ENCODE measurements at regions not wholly inside any gene's neighbourhood (a gene's known extent, or its start where the extent isn't known, plus 50 kb on each side); places are given as distances from the start of the nearest gene placed in this dataset.

- TF ChIP-seq MYC (IDR thresholded peaks at IDR 0.05; ENCODE audit: low read depth, low read length): no peak
- TF ChIP-seq POLR2A (IDR thresholded peaks at IDR 0.05; ENCODE audit: extremely low read depth, insufficient read length): no peak
- TF ChIP-seq, protein P1, sequence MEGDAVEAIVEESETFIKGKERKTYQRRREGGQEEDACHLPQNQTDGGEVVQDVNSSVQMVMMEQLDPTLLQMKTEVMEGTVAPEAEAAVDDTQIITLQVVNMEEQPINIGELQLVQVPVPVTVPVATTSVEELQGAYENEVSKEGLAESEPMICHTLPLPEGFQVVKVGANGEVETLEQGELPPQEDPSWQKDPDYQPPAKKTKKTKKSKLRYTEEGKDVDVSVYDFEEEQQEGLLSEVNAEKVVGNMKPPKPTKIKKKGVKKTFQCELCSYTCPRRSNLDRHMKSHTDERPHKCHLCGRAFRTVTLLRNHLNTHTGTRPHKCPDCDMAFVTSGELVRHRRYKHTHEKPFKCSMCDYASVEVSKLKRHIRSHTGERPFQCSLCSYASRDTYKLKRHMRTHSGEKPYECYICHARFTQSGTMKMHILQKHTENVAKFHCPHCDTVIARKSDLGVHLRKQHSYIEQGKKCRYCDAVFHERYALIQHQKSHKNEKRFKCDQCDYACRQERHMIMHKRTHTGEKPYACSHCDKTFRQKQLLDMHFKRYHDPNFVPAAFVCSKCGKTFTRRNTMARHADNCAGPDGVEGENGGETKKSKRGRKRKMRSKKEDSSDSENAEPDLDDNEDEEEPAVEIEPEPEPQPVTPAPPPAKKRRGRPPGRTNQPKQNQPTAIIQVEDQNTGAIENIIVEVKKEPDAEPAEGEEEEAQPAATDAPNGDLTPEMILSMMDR (IDR thresholded peaks at IDR 0.05; ENCODE audit: low read depth, low read length): no peak
- TF ChIP-seq, protein P2, sequence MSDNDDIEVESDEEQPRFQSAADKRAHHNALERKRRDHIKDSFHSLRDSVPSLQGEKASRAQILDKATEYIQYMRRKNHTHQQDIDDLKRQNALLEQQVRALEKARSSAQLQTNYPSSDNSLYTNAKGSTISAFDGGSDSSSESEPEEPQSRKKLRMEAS (IDR thresholded peaks at IDR 0.05; ENCODE audit: low read depth, low read length): no peak
- no peak overlapping the region for H3K4me3 ChIP-seq (ENCODE audit: low read depth, low read length)
- DNase-seq (ENCODE audit: low read depth): no peak
Observed at GRCh38 chr2:11060376-11061169, 94.7 kb upstream of the SLC66A3 start.

- TF ChIP-seq POLR2A (IDR thresholded peaks at IDR 0.05; ENCODE audit: extremely low read depth, insufficient read length): no peak
- no peak for TF ChIP-seq MYC (IDR thresholded peaks at IDR 0.05; ENCODE audit: low read depth, low read length)
- TF ChIP-seq, protein P2 (IDR thresholded peaks at IDR 0.05; ENCODE audit: low read depth, low read length): no peak
- TF ChIP-seq, protein P1 (IDR thresholded peaks at IDR 0.05; ENCODE audit: low read depth, low read length): no peak
- DNase-seq (ENCODE audit: low read depth): no peak
- no peak overlapping the region for H3K4me3 ChIP-seq (ENCODE audit: low read depth, low read length)
Observed at GRCh38 chr2:11065833-11066485, 89.3 kb upstream of the SLC66A3 start.

DNA sequence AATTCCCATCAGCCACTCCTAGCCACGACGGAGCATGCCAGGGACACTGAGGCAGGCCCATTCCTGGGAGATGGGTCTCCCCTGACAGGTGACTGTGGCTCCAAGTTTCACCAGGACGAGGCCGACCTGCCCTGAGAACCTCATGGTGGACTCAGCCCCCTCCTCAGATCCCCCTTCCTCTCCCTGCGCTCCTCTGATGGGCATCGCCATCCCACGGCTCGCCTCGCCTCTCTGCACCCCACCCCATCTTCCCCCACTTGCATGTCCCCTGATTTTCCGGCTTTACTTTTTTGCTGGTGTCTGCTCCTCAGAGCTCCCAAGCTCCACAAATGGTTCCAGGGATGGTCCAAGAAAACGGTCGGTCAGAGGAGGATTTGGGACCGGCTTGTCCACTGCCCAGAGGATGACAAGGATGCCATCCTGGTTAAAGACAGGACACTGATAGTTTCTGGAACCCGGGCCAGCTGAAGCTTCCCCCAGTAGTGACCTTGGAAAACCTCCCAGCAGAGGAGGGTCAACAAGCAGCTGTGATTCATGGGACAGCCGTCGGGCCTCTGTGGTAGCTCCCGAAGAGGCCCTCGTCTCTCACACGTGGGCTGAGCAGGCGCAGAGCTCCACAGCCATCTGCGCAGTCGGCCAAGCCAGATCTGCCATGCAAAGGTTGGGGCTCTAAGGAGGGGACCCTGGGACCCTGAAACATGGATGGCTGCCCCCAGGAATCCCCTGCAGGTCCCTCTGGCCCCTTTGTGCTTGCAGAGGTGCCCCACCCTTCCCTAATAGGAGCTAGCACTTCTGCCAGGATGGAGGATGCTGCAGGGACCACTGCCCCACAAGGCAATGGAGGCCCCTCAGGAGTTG, 87.8 kb upstream of the SLC66A3 start:
- no peak for DNase-seq (ENCODE audit: low read depth)
- H3K4me3 ChIP-seq (ENCODE audit: low read depth, low read length): no peak overlapping the region
- no peak for TF ChIP-seq MYC (IDR thresholded peaks at IDR 0.05; ENCODE audit: low read depth, low read length)
- no peak for TF ChIP-seq POLR2A (IDR thresholded peaks at IDR 0.05; ENCODE audit: extremely low read depth, insufficient read length)
- TF ChIP-seq, protein P2 (IDR thresholded peaks at IDR 0.05; ENCODE audit: low read depth, low read length): no peak
- TF ChIP-seq, protein P1 (IDR thresholded peaks at IDR 0.05; ENCODE audit: low read depth, low read length): no peak

GRCh38 chr2:11068079-11068741, 87.1 kb upstream of the SLC66A3 start:
- TF ChIP-seq, protein P2 (IDR thresholded peaks at IDR 0.05; ENCODE audit: low read depth, low read length): no peak
- no peak for TF ChIP-seq POLR2A (IDR thresholded peaks at IDR 0.05; ENCODE audit: extremely low read depth, insufficient read length)
- TF ChIP-seq, protein P1 (IDR thresholded peaks at IDR 0.05; ENCODE audit: low read depth, low read length): no peak
- DNase-seq (ENCODE audit: low read depth): no peak
- H3K4me3 ChIP-seq (ENCODE audit: low read depth, low read length): no peak overlapping the region

- DNase-seq (ENCODE audit: low read depth): no peak
- no peak for TF ChIP-seq MYC (IDR thresholded peaks at IDR 0.05; ENCODE audit: low read depth, low read length)
- TF ChIP-seq POLR2A (IDR thresholded peaks at IDR 0.05; ENCODE audit: extremely low read depth, insufficient read length): no peak
- H3K4me3 ChIP-seq (ENCODE audit: low read depth, low read length): no peak overlapping the region
Observed at GRCh38 chr2:11068856-11069526, 86.3 kb upstream of the SLC66A3 start.

All from NB4 (cell line).